SK-N-SH treated with all-trans-retinoic acid at 6 μM for 48 hours (cell line): ENCODE measurements at regions not wholly inside any gene's neighbourhood (a gene's known extent, or its start where the extent isn't known, plus 50 kb on each side); places are given as distances from the start of the nearest gene placed in this dataset.
A peak's percentile ranks its signal among the peaks of the same experiment; 100 is the strongest.

Experiments
- ATAC-seq: fragments of 200-7000 bp; cut with Tn5 transposase; 3 replicates; pipeline ENCODE4 v1.9.1; 2020; ENCODE audit warnings: mild to moderate bottlenecking, moderate library complexity
- ARNTL ChIP-seq: fragments of 450-650 bp; formaldehyde crosslinking; IDR thresholded peaks from 2 replicates; pipeline ENCODE4 v1.5.0; 2020; ENCODE audit warnings: low read depth, mild to moderate bottlenecking, moderate library complexity, borderline replicate concordance
- BACH2 ChIP-seq: fragments of 250-450 bp; sonication (Bioruptor Pico); IDR thresholded peaks from 2 replicates; pipeline ENCODE4 v1.9.0; 2021; ENCODE audit warnings: mild to moderate bottlenecking, borderline replicate concordance
- CSDC2 ChIP-seq: fragments of 250-450 bp; sonication (Bioruptor Pico); IDR thresholded peaks from 2 replicates; pipeline ENCODE4 v1.5.0; 2020; ENCODE audit warnings: mild to moderate bottlenecking, moderate library complexity
- CSRNP3 ChIP-seq: fragments of 250-450 bp; sonication (Bioruptor Pico); IDR thresholded peaks from 2 replicates; pipeline ENCODE4 v1.5.1; 2021; ENCODE audit warnings: mild to moderate bottlenecking, moderate library complexity
- GLIS3 ChIP-seq: fragments of 250-450 bp; sonication (Bioruptor Pico); IDR thresholded peaks from 2 replicates; pipeline ENCODE4 v1.5.0; 2020; ENCODE audit warnings: mild to moderate bottlenecking, moderate library complexity
- POU6F1 ChIP-seq: fragments of 250-450 bp; sonication (Bioruptor Pico); IDR thresholded peaks from 2 replicates; pipeline ENCODE4 v1.8.0; 2021; ENCODE audit warnings: low read depth, mild to moderate bottlenecking, moderate library complexity, borderline replicate concordance
- RARB ChIP-seq: fragments of 250-450 bp; sonication (Bioruptor Pico); IDR thresholded peaks from 2 replicates; pipeline ENCODE4 v1.8.0; 2021; ENCODE audit warnings: mild to moderate bottlenecking, moderate library complexity
- SNAI2 ChIP-seq: fragments of 250-450 bp; sonication (Bioruptor Pico); IDR thresholded peaks from 2 replicates; pipeline ENCODE4 v1.5.0; 2020; ENCODE audit warnings: mild to moderate bottlenecking, moderate library complexity
- TCF4 ChIP-seq: fragments of 250-450 bp; sonication (Bioruptor Pico); IDR thresholded peaks from 2 replicates; pipeline ENCODE4 v1.8.0; 2021; ENCODE audit warnings: mild to moderate bottlenecking, moderate library complexity, borderline replicate concordance
- TSHZ2 ChIP-seq: fragments of 250-450 bp; sonication (Bioruptor Pico); IDR thresholded peaks from 2 replicates; pipeline ENCODE4 v1.5.0; 2020; ENCODE audit warnings: mild to moderate bottlenecking, moderate library complexity
- ZC3H10 ChIP-seq: fragments of 250-450 bp; sonication (Bioruptor Pico); IDR thresholded peaks from 2 replicates; pipeline ENCODE4 v1.5.1; 2021; ENCODE audit warnings: mild to moderate bottlenecking, moderate library complexity
- ZFP3 ChIP-seq: fragments of 250-450 bp; sonication (Bioruptor Pico); IDR thresholded peaks from 2 replicates; pipeline ENCODE4 v1.5.0; 2020; ENCODE audit warnings: mild to moderate bottlenecking, moderate library complexity
- ZFP30 ChIP-seq: fragments of 450-650 bp; formaldehyde crosslinking; IDR thresholded peaks from 2 replicates; pipeline ENCODE4 v1.5.0; 2022; ENCODE audit warnings: mild to moderate bottlenecking, moderate library complexity
- ZNF565 ChIP-seq: fragments of 450-650 bp; formaldehyde crosslinking; conservative IDR thresholded peaks from 2 replicates; pipeline ENCODE4 v1.5.0; 2020; ENCODE audit warnings: low read depth, mild to moderate bottlenecking, moderate library complexity
- ZNF70 ChIP-seq: fragments of 450-650 bp; formaldehyde crosslinking; IDR thresholded peaks from 2 replicates; pipeline ENCODE4 v1.5.0; 2020; ENCODE audit warnings: mild to moderate bottlenecking, moderate library complexity
- ZNF8 ChIP-seq: fragments of 450-650 bp; formaldehyde crosslinking; IDR thresholded peaks from 2 replicates; pipeline ENCODE4 v1.5.0; 2020; ENCODE audit warnings: mild to moderate bottlenecking, moderate library complexity

GRCh38 chr3:64901522-64901885 is 213.7 kb upstream of the ADAMTS9 start:
- no peak for ATAC-seq

GRCh38 chr3:64900617-64901521 is 213.1 kb upstream of the ADAMTS9 start:
- ATAC-seq = peak; percentile 65
- no peak for TF ChIP-seq ARNTL
- no peak for TF ChIP-seq TSHZ2 (CRISPR knock-in tag)
- TF ChIP-seq ZFP3 = no peak
- TF ChIP-seq ZC3H10 (CRISPR knock-in tag) = no peak
- no peak for TF ChIP-seq BACH2
- TF ChIP-seq ZNF8 (CRISPR knock-in tag) = no peak
- no peak for TF ChIP-seq POU6F1

More at GRCh38 chr3:64901522-64901885, 213.7 kb upstream of the ADAMTS9 start:
- TF ChIP-seq SNAI2 = no peak
- no peak for TF ChIP-seq ZFP3
- TF ChIP-seq ZNF565 (CRISPR knock-in tag) = no peak
- TF ChIP-seq ZNF70 (CRISPR knock-in tag) = no peak
- no peak for TF ChIP-seq CSRNP3
- TF ChIP-seq ZFP30 = no peak
- no peak for TF ChIP-seq TSHZ2 (CRISPR knock-in tag)
- TF ChIP-seq ARNTL = no peak
- TF ChIP-seq CSDC2 (CRISPR knock-in tag) = no peak
- TF ChIP-seq TCF4 (CRISPR knock-in tag) = no peak
- TF ChIP-seq BACH2 = no peak
- no peak for TF ChIP-seq POU6F1
- no peak for TF ChIP-seq ZC3H10 (CRISPR knock-in tag)

GRCh38 chr3:64900156-64900555 is 212.4 kb upstream of the ADAMTS9 start:
- TF ChIP-seq ARNTL = no peak
- TF ChIP-seq RARB (CRISPR knock-in tag) = no peak
- TF ChIP-seq ZNF70 (CRISPR knock-in tag) = no peak
- no peak for TF ChIP-seq CSDC2 (CRISPR knock-in tag)
- TF ChIP-seq POU6F1 = no peak
- no peak for TF ChIP-seq ZNF8 (CRISPR knock-in tag)
- no peak for TF ChIP-seq BACH2
- TF ChIP-seq GLIS3 (CRISPR knock-in tag) = no peak
- no peak for TF ChIP-seq SNAI2
- TF ChIP-seq, all 23 proteins: peak for 0
- ATAC-seq = no peak
